GM04503 (cell line): ENCODE measurements at regions not wholly inside any gene's neighbourhood (a gene's known extent, or its start where the extent isn't known, plus 50 kb on each side); places are given as distances from the start of the nearest gene placed in this dataset.

ENCODE experiments used
- DNase-seq: peaks from one replicate; pipeline ENCODE4 v3.0.0-alpha.2; 2012; ENCODE audit warnings: low read depth

DNA sequence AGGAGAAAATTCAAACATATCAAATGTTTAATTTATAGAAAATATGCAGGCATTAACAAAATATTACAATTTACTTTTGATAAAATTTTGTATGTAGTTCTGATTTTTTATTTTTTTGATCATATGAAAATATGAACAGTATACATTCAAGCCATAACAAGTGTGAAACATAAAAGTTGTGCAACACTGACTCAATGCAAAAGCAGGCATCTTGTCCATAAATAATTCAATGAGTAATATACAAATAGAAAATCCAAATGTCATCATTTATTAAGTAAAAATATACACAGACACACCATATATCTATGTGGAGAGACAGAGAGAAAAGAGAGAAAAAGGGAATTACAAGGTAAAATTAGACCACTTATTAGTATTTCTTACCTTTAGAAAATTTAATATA is 1183.9 kb downstream of the SLITRK1 start:
- no peak for DNase-seq

- DNase-seq = no peak
These were observed 1188.7 kb downstream of the SLITRK1 start for GRCh38 chr13:82693607-82694006.

DNA sequence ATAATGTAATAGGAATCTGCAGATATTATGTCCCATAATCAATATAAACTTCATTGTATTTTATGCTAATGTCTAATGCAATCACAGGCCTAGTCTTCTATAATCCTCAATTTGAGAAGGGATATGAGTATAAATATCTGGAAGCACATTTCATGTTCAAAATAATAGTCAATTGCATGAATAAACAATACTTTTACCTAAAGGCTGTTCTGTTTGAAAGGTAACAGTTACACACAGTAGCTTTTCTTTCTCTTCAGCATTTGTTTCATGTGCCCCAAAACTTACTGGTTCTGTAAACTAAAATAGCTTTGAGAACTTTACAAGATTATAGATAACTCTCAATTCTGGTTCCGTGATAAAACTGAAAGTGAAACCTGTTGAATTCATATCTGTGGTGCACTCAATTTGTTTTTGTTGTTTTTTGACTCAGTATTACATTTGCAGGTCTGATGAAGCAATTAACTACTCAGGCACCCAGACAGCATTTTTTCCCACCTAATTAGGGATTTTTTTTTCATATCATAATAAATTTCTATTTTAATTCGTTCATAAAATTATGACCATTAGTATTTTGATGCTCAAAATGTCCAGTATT is 1193.8 kb downstream of the SLITRK1 start:
- no peak for DNase-seq

- DNase-seq = no peak
These were observed 1194.4 kb downstream of the SLITRK1 start for GRCh38 chr13:82687884-82688283.

GRCh38 chr13:82681535-82681934 is 1200.7 kb downstream of the SLITRK1 start:
- no peak for DNase-seq

DNA sequence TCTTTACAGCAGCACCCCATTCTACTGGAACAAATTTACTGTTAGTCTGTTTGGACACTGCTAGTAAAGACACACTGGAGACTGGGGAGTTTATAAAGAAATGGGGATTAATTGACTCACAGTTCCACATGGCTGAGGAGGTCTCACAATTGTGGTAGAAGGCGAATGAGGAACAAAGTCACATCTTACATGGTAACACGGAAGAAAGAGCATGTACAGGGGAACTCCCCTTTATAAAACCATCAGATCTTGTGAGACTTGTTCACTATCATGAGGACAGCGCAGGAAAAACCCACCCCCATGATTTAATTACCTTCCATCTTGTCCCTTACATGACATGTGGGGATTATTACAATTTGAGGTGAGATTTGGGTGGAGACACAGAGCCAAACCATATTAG is 1204.2 kb downstream of the SLITRK1 start:
- no peak for DNase-seq

GRCh38 chr13:82675024-82675423 is 1207.2 kb downstream of the SLITRK1 start:
- DNase-seq = no peak

DNA sequence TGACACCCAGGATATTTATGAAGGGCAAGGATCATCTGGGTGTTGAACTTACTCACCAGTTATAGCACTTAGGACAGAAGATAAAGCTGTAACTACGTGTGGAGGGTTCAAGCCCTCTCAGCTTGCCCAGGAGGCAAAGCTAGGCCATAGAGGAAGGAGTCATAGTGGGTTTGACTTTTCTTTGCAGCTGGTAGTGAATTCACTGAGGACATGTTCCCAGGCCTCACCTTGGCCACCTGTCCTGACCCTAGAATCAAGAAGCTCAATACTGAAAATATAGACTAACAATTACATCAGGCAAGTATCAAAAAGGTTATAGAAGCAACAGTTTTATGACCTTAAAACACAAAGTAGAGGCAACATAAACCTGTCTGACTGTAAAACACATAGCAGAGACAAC is 1207.7 kb downstream of the SLITRK1 start:
- no peak for DNase-seq

GRCh38 chr13:82672248-82672647 is 1210.0 kb downstream of the SLITRK1 start:
- no peak for DNase-seq

- no peak for DNase-seq
These were observed 1218.1 kb downstream of the SLITRK1 start for GRCh38 chr13:82664183-82664582.

GRCh38 chr13:82661126-82661525 is 1221.1 kb downstream of the SLITRK1 start:
- DNase-seq = no peak

DNA sequence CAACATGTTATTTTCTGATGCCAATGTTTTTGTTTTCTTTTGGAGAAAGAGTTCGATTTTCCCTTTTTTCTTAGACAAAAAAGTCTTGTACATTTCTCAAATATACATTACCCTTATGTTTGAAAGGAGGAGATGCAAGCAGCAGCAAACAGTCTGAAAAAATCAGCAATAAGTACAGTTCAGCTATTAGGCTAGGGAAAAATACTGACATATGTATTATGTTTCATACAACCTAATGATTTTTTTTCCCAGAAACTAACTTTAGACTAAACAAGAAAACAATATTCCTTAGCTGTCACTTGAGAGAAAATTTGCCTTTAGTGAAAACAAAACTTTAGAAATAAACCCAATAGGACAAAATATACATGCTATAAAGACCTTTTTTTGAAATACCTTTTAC is 1223.5 kb downstream of the SLITRK1 start:
- DNase-seq = no peak

DNA sequence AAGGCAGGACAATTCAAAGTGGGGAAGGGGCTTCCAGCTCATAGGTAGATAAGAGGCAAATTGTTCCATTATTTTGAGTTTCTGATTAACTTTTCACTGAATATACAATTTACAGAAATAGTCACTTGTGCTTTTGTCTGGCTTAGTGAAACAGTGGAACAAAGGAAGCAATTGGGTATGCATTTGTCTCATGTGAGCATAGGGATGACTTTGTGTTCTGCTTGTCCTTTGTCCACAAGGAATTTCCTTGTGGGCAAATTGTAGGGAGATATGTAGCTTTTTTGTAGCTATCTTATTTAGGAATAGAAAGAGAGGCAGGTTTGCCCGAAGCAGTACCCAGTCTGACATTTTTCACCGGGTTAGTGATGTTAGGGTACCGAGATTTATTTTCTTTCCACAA is 1224.8 kb downstream of the SLITRK1 start:
- no peak for DNase-seq

DNA sequence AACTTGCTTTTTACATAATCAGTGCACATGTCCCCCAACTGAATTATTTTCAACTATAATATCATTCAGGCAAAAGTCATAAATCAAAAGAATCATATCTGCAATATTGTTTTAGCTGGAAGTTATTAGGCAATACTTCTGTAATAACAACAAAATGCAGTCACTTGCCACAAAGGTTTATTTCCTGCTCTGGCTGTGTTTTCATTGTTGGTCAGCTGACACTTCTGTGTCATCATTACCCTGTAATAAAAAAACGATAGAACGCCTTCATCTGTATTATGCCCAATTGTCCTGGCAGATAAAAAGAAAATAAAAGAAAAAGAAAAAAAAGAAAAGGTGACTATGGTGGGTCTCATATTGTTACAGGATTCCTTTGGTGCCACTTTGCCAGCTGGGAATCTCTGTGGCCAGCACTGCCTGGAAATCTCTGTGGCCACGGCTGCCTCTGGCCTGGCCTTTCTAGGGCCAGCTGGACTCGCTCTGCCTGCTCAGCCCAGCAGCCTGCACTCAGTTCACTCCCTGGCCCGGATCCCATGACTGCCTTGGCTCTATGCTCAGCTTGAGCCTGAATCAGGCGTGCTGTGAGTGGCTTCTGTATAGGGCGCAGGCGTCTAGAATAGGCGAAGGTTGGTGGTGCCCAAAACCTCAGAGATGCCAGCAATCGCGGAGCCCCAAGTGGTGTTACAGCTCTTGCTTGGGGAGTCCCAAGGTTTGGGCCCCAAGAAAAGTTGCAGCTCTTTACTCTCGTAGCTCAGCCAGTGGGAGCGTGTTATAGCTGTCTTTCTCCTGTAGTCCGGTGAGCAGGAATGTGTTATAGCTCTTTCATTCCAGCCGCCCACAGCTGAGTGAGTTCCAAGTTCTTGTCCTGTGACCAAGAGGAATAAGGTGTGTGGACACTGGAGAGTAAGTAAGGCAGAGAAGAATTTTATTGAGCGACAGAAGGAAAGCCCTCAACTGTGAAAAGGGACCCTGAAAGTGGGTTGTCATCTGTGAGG is 1227.1 kb downstream of the SLITRK1 start:
- DNase-seq = peak; percentile 14

DNA sequence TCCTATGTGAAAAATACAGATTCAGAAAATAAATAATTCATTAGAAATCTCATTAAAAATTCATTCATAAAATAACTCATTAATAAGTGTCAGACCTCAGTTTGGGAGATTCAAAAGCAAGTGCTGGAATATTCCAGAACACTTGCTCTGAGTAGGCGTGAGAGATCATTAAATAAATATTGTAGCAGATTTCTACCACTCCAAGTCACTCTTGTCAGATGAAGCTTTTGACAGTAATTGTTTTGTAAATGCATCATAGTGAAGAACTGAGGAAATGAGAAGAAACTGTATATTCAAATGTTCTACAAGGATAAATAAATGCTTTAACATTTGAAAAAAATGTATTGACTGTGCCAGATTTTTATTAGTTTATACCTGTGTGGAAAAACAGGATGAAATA is 1228.1 kb downstream of the SLITRK1 start:
- no peak for DNase-seq

GRCh38 chr13:82647540-82647939 is 1234.7 kb downstream of the SLITRK1 start:
- DNase-seq = no peak

DNA sequence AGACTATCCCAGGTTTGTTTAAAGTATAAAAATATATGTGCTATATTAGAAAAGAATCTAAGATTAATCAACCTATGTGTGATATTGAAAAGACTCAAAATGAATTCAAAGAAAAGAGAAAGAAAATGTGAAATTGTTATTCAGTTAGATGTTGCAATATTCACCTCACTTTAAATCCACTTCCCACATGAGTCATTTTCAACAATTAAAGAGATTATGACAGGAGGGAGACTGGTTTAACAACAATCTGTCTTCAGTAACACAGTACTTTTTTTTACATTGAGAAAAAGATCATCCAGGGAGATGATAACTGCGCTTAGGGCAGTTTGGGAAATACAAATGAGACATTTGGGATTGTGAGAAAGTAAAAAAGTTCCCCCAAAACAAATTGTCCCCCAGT is 1246.2 kb downstream of the SLITRK1 start:
- no peak for DNase-seq

GRCh38 chr13:82634946-82635345 is 1247.3 kb downstream of the SLITRK1 start:
- DNase-seq = no peak

GRCh38 chr13:82627183-82627582 is 1255.1 kb downstream of the SLITRK1 start:
- no peak for DNase-seq

DNA sequence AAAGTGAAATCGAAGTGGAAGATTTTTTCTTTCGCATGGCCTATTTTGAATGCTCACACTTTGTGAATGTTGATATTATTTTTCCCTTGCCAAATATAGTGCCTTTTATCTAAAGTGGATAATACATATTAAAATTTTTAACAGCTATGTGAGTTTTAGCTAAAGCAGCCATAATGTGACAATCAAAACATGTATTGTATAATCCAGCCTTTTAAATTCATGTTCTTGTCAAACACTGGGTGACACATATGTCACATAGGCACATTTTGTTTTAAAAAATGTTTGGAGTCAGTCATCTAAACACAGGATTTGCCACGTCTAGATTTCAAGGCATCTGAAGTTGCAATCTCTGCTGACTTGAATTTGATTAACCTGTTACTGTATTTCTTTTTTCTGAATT is 1256.6 kb downstream of the SLITRK1 start:
- no peak for DNase-seq

DNA sequence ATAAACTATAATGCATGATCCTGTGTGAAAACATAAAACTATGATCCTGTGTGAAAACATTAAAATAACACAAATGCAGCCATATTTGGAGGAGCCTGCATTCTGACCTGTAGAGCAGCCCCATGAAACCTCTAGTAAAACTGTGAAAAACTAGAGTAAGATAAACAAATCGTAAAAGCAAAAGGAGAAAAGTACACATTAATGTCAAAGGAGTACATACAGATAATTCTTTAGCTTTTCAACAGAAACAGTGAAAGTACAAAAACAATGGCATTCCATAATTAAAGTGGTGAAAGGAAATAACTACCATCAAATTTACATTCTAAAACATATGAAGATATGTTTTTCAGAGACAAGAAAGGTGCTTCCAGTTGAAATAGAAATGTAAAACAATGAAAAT is 1267.2 kb downstream of the SLITRK1 start:
- DNase-seq = no peak

DNA sequence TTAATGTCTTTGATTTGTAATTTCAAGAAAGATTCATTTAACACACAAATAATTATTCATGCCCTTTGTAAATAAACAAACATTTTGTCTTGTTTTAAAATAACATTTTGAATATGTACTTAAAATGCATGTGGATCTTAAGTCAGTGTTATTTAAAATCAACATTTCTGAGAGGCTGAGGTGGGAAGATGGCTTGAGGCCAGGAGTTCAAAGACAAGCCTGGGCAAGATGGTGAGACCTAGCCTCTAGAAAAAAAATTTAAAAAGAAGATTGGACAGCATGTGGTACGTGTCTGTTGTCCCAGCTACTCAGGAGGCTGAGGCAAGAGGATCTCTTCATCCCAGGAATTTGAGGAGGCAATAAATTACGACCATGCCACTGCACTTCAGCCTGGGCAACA is 1268.2 kb downstream of the SLITRK1 start:
- DNase-seq = no peak

GRCh38 chr13:82606008-82606407 is 1276.3 kb downstream of the SLITRK1 start:
- no peak for DNase-seq

DNA sequence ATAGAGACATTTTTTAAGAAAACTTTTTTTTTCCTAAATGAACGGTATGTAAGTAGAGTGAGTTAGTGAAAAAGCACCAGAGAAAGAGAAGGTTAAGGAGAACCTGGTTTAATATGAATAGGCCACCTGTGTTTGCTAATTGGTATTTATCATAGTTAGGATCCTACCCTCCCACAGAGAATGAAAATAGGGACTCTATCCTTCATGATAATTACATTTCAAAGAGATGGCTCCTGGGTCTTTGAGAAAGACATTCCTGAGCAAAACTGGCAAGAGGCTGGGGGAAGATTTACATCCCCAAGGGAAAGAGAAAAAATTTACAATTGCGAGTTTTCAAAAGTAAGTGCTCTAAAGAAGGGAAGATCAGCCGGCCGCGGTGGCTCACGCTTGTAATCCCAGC is 1284.5 kb downstream of the SLITRK1 start:
- DNase-seq = no peak
